ENCODE measurements at regions not wholly inside any gene's neighbourhood (a gene's known extent, or its start where the extent isn't known, plus 50 kb on each side); places are given as distances from the start of the nearest gene placed in this dataset.

DNA sequence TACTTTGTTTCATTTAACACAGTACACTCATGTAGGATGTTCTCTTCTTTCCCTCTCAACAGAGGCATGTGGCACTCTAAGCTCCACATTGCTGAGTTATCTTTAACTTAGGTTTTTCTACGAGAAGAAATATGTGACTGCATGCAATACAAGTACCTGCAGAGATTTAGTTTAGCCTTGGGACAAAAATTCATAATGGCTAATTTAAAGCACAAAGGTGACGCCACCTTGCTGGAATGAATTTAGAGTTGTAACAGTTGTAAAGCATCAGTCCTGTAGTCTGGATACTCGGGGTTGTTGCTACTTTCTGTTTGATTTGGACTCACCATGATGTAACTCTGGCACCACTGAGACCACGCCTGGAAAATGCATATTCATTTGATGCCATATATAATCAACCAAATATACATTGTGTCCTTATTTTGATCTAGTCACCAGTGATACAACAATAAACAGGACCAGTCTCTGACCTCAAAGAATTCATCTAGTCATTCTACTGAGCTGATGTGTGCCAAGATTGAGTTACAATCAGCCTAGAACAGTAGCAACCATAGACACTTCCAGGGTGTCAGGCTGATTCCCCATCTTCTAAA, 451.0 kb upstream of the ZFP42 start:
- DNase-seq: no peak

- no peak for DNase-seq
Measured at GRCh38 chr4:187547316-187547715, 448.3 kb upstream of the ZFP42 start.

DNA sequence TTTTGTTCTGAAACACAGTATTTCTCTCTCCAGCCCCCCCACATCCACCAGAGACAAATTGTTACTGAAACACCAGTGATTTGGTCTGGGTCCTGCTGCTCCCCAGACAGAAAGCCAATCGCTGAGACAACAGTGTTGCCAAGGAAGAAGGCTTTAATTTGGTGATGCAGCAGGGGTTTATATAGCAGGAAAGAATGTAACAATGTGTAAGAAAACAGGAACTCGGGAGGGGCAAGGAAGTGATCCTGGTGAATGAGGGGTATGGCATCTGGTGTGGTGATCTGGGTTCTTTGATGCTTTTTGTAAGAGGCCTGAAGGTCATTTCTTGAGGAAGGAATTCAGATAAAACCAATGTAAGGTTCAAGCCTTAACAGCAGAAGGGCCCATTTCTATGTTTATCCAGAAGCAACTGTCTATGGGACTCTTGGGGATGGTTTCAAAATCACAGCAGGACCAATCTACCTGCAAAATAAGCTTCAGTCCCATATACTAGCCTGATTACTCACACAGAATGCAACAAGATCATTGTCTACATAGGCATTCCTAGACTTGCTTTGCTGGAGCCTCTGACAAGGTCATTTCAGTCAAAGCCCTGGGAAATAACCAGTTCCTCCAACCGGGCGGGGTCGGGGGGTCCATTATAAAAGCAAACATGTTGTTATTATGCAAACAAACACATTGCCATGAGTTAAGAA, 445.2 kb upstream of the ZFP42 start:
- no peak for DNase-seq

GRCh38 chr4:187552781-187553180, 442.8 kb upstream of the ZFP42 start:
- no peak for DNase-seq

GRCh38 chr4:187555174-187555573, 440.4 kb upstream of the ZFP42 start:
- DNase-seq: no peak

DNA sequence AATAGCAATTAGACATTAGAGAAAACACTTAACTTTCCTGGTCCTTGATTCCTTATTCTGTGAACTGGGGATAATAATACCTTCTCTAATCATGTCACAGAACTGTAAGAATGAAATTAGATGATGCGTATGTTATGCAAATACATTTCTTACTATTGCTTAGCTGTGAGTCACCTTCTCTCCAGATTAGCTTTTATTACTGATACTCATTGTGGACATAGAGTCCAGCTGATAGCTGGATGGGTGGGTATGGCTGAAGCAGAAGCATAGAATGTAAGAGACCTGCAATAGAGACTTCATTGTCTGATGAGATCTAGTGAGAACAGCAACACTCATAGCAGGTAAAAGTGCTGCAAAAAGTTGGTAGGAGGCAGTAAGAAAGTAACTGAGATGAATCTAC, 437.2 kb upstream of the ZFP42 start:
- DNase-seq: no peak

- DNase-seq: no peak
Measured at GRCh38 chr4:187562345-187562744, 433.2 kb upstream of the ZFP42 start.

DNA sequence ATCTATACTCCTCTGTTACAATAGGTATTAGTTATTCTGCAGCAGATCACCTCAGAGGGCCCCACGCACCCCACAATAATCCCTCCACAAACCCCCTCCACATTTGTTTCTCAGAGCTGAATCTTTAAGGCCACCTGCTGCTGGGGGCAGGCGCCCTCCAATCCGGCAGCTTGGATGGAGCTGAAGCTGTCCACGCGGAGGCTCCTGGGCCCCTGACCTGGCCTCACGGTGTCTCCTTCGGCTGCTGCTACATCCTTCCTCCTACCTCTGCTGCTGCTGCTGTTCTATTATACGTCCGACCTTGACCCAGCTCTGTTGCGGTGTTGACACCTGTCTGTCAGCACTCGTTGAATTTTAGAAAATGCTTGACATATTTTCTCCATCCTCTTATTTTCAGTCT, 430.2 kb upstream of the ZFP42 start:
- DNase-seq: no peak

DNA sequence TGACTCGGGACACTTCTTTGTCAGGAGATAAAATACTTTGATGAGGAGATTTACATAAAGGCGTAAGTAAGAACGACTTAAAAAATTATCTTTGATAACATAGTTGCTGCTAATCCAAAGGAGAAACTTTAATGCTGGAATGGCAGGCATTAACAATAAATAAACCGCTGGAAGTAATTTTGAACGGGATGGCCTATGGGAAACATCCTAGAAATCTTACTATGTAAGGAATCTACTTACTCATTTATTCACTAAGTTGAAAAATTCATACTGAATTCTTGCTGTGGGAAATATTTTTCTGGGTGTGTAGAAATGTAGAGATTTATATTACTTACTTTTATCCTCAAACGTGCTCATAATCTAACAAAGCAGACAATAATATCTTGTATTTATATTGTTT, 425.7 kb upstream of the ZFP42 start:
- DNase-seq: no peak

DNA sequence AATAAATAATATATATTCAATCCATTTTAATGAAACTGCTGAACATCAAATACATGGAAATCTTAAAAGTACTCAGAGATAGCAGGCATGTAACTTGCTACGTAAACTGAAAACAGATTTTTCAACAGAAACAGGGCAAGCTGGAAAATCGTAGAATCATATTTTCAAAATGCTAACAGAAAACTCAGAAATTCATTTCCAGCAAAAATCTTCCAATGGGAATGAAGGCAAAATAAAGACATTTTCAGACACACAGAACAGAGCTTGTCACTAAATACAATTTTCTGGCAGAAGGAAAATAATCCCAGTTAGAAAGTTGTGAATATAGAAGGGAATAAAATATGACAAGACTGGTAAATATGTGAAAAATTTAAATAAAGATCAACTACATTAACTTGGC, 419.9 kb upstream of the ZFP42 start:
- no peak for DNase-seq

DNA sequence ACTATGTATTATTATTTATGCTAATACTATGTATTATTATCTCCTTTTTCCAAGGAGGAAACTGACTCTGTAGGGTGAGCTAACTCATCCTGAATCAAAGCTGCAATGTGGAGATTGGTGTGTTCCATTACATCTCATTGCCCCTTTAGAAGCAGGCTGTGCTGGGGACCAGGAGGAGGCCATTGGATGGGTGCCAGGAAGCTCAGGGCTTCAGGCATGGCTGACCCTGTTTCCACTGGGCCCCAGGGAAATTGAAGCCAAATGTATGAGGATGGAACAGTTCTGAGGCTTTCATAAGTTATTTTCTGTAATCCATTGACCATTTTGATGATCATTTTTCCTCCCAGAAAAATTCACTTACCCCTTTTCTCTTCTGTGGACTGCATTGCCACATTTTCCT, 418.8 kb upstream of the ZFP42 start:
- DNase-seq: no peak

GRCh38 chr4:187577941-187578480, 417.6 kb upstream of the ZFP42 start:
- DNase-seq: no peak

DNA sequence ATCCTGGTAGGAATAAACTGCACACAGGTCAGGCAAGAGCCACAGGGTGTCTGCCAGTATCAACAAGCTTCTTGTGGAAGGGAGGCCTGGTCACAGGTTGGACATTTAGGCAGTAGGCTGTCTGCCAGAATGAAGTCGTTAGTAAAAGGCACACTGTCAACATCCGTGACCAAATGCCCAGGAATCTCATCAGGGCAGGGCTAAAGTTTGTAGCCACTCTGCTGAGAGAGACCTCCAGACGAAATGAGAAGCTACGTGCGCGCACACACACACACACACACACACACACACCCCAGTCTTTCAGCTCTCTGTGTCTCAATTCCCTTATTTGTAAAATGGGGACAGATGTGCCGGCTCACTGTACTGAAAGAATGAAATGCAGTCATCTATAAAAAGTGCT, 408.7 kb upstream of the ZFP42 start:
- DNase-seq: no peak

GRCh38 chr4:187598196-187598595, 397.4 kb upstream of the ZFP42 start:
- DNase-seq: no peak

- DNase-seq: no peak
Measured at GRCh38 chr4:187602339-187603092, 393.1 kb upstream of the ZFP42 start.

GRCh38 chr4:187603093-187604025, 392.2 kb upstream of the ZFP42 start:
- no peak for DNase-seq

GRCh38 chr4:187604984-187605383, 390.6 kb upstream of the ZFP42 start:
- no peak for DNase-seq

DNA sequence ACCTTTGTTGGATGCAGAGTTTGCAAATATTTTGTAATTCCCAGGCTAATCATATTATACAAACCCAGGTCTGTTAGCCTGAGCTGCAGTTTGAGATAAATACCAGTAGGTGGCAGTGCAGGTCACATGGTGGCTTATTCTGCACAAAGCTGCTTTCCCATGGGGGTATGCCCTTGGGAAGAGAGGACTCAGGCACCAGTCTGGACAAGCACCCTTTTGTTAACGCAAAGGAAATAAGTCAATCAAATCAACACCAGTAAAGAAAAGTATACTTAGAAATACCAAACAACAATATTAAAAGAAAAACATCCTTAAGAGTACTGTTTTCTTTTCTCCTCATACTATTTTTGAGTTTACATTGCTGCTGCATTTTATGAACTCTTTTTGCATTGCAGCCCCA, 389.0 kb upstream of the ZFP42 start:
- DNase-seq: peak; percentile 20

DNA sequence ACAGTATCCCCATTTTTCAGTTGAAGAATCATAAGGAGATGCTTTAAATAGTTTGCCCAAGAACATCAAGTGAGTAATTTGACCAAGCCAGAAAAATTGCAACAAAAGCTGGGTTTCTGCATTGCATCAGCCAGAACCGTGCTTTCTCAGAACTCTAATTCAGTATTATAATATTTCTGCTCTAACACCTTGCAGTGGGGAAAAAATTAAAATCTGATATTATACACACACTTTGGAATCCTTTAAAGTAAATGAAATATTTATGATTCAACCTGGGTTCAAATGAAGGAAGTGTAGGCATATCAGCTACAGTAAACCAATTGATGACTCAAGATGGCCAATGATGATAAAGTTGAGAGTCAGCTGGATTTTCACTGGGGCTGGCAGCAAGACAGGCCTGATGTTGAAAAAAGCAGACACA, 387.6 kb upstream of the ZFP42 start:
- no peak for DNase-seq

- no peak for DNase-seq
Measured at GRCh38 chr4:187612301-187612700, 383.3 kb upstream of the ZFP42 start.

DNA sequence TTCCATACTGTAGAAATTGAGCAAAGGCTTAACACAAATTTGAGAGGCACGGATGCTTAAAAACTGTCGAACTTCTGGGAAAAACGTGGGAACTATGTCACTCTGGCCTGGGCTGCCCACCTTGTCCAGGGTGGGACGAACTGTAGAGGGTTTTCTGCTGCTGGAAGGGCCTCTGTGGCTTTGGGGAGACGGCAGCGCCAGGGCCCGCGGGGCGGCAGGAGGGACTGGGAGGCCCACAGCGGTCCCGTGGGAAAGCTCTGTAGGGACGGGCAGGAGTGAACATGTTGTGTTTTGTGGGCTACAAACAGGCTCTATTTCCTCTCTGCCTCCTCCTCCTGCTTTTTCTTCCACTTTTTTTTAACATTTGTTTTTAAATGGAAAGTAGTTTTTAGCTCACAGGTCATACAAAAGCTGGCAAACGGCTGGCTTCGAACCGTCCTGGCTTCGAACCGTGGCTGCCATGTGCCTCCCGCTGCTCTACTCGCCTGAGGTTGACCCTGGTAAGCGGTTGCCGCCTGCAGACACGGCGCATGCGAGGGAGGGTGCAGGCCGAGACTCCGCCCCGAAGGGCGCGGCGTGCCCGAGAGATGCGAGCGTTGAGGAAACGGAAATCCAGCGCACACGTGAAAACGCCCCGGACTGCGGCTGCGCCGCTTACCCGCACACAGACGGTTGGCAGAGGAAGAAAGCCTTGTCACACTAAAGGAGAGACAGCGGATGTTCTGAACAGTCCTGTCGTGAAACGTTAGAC, 382.3 kb upstream of the ZFP42 start:
- DNase-seq: no peak

DNA sequence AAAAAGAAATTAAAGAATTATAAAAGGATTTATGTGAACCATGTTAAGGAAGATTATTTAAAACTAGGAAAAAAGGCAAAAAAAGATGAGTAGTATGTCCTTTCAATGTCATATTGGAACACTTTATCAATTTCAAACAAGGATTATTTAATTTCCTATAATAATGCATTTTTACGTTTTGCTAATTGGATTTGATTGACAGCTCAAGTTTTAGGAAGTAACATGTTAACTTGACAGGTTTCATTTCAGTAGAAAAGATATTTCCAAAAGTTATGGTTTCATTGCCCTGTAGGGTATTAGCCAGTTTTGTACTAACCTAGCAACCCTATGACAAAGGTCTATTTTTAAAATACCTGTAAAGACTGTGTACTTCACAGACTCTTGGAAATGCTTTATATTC, 379.6 kb upstream of the ZFP42 start:
- no peak for DNase-seq

Data from DMS 273 treated with DMSO at 0.1 percent for 48 hours (cell line).